Upper lobe of left lung (tissue), 4 donors: ENCODE measurements at regions not wholly inside any gene's neighbourhood (a gene's known extent, or its start where the extent isn't known, plus 50 kb on each side); places are given as distances from the start of the nearest gene placed in this dataset.

Source experiments
- CTCF ChIP-seq, 6 experiments: fragments of 450-650 bp in 4 of 6; fragments of 200-600 bp in 2 of 6; sonication (generic) in 2 of 6; IDR thresholded peaks; one replicate each; pipeline ENCODE4 v1.5.1; 2016 to 2019; ENCODE audit warnings: antibody characterized with exemption in 6 of 6
- EP300 ChIP-seq, 4 donors: sonication (generic); formaldehyde crosslinking; IDR thresholded peaks; one replicate each; pipeline ENCODE4 v1.5.1; 2017; ENCODE audit warnings: antibody characterized with exemption in 4 of 4, control low read depth in 2 of 4

GRCh38 chr4:113821856-113822255 lies 60.3 kb upstream of the CAMK2D start:
- TF ChIP-seq CTCF (IDR thresholded peaks at IDR 0.05) = no peak
- TF ChIP-seq EP300 (IDR thresholded peaks at IDR 0.05) = no peak
